Fibroblast of pulmonary artery (primary cell): ENCODE measurements at regions not wholly inside any gene's neighbourhood (a gene's known extent, or its start where the extent isn't known, plus 50 kb on each side); places are given as distances from the start of the nearest gene placed in this dataset.

ENCODE experiments used
- DNase-seq: peaks from one replicate; pipeline ENCODE4 v3.0.0-alpha.2; 2010; ENCODE audit warnings: low read depth
- H3K4me3 ChIP-seq: replicated peaks from 2 replicates; pipeline ENCODE4 v1.5.1; 2011; ENCODE audit warnings: low read depth, mild to moderate bottlenecking, control low read depth, low read length, moderate library complexity
- TF ChIP-seq, protein P1 (sequence below): IDR thresholded peaks from 2 replicates; pipeline ENCODE4 v1.5.1; 2011; ENCODE audit warnings: mild to moderate bottlenecking, control low read depth, low read length, inconsistent platforms; ENCODE audit errors: missing control alignments

DNA sequence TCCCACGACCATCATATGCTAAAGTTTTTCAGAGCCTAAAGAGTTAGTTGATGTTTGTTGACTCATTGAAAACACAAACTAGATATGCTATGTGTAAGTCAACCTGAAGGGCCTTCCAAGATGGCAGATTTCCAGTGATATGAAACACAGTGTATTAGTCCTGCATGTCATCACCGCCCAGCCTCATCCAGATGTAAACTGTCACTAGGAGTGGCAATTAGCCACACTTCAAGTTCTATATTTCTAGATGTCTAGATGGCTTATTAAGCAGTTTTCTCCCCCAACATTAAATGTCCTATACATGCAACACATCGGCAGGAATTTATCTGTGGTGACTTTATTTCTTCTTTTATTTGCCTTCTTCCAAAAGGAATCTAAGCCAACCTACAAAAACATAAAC is 444.1 kb upstream of the SMIM21 start:
- no peak for DNase-seq
- TF ChIP-seq, protein P1, sequence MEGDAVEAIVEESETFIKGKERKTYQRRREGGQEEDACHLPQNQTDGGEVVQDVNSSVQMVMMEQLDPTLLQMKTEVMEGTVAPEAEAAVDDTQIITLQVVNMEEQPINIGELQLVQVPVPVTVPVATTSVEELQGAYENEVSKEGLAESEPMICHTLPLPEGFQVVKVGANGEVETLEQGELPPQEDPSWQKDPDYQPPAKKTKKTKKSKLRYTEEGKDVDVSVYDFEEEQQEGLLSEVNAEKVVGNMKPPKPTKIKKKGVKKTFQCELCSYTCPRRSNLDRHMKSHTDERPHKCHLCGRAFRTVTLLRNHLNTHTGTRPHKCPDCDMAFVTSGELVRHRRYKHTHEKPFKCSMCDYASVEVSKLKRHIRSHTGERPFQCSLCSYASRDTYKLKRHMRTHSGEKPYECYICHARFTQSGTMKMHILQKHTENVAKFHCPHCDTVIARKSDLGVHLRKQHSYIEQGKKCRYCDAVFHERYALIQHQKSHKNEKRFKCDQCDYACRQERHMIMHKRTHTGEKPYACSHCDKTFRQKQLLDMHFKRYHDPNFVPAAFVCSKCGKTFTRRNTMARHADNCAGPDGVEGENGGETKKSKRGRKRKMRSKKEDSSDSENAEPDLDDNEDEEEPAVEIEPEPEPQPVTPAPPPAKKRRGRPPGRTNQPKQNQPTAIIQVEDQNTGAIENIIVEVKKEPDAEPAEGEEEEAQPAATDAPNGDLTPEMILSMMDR = no peak
- no peak overlapping the region for H3K4me3 ChIP-seq

DNA sequence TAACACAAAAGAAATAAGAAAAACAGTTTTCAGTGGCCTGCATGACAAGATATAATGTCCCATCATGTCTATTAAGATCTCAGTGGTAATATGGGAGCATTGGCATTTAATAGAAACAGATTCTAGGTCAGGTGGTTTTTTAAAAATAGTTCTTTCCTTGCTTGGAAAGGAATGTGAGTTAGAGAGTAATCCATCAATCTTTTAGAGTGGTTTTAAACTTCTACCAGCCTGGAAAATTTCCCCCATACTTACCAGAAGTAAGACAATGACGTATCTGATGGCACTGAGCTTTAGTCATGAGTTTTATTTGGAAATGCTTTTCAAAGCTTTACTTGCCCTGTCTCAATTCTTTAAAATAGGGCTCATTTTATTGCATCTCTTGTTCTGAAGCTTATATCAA is 441.7 kb upstream of the SMIM21 start:
- DNase-seq = no peak
- TF ChIP-seq, protein P1 = no peak
- H3K4me3 ChIP-seq = no peak overlapping the region

DNA sequence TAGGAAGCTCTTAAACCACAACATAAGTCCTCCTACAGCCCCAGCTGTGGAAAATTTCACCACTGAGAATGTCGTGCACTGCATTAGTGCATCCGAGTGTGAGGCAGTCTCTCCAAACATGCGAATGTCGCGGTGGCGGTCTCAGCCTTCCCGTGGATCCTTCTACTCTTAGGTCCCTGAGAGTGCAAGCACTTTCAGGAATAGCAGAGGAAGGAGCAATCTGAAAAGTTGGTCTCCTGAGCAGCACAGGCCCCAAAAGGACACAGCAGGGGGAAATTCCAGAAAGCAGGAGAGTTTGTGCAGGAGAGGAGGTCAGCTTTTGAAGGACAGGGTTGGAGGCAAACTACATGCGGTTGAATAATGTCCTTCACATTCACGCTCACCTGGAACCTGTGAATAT is 440.5 kb upstream of the SMIM21 start:
- no peak overlapping the region for H3K4me3 ChIP-seq
- DNase-seq = no peak
- TF ChIP-seq, protein P1 = no peak

GRCh38 chr18:75865639-75866038 is 438.1 kb upstream of the SMIM21 start:
- no peak for DNase-seq
- TF ChIP-seq, protein P1 = no peak
- H3K4me3 ChIP-seq = no peak overlapping the region

GRCh38 chr18:75864816-75865215 is 437.3 kb upstream of the SMIM21 start:
- H3K4me3 ChIP-seq = no peak overlapping the region
- TF ChIP-seq, protein P1 = no peak
- DNase-seq = no peak

DNA sequence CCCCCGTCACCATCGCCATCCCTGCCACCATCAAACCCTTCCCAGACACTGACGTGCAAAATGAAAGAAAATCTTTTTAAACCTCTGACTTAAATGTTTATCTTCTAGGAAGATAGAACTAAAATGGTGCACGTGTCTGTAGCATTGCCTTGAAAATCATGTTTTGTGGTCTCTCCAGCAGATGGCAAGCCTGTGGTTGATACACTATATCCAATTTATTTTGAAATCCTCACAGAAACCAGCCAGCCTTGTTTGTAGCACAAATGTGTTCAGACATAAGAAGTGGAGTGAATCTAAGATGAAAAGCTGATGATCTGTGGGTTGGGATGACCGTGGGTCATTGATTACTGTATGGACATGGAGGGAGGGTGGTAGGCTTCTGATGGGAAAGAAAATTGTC is 436.2 kb upstream of the SMIM21 start:
- no peak overlapping the region for H3K4me3 ChIP-seq
- no peak for DNase-seq
- TF ChIP-seq, protein P1 = no peak

- DNase-seq = no peak
- TF ChIP-seq, protein P1 = no peak
- H3K4me3 ChIP-seq = no peak overlapping the region
Measured at GRCh38 chr18:75862458-75862857, 435.0 kb upstream of the SMIM21 start.
